ENCODE measurements at regions not wholly inside any gene's neighbourhood (a gene's known extent, or its start where the extent isn't known, plus 50 kb on each side); places are given as distances from the start of the nearest gene placed in this dataset.

DNA sequence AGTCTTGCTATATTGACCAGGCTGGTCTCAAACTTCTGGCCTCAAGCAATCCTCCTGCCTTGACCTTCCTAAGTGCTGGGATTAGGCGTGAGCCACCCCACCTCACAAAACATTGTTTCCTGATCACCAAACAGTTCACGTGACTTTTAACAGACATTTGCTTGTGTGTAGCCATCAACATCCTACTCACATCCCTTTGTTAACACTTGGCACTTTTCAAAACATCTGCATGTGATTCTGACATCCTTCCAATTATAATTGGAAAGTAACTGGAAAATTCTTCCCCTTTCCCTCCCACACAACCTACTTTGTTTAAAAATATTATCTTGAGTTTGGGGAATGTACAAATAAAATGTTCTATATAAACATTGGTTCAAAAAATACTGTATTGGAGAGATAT lies 317.9 kb downstream of the PCNX1 start:
- TF ChIP-seq, protein P1, sequence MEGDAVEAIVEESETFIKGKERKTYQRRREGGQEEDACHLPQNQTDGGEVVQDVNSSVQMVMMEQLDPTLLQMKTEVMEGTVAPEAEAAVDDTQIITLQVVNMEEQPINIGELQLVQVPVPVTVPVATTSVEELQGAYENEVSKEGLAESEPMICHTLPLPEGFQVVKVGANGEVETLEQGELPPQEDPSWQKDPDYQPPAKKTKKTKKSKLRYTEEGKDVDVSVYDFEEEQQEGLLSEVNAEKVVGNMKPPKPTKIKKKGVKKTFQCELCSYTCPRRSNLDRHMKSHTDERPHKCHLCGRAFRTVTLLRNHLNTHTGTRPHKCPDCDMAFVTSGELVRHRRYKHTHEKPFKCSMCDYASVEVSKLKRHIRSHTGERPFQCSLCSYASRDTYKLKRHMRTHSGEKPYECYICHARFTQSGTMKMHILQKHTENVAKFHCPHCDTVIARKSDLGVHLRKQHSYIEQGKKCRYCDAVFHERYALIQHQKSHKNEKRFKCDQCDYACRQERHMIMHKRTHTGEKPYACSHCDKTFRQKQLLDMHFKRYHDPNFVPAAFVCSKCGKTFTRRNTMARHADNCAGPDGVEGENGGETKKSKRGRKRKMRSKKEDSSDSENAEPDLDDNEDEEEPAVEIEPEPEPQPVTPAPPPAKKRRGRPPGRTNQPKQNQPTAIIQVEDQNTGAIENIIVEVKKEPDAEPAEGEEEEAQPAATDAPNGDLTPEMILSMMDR (IDR thresholded peaks at IDR 0.05; ENCODE audit: extremely low read depth in 1 of 2, insufficient read depth in 1 of 2, low read depth in 1 of 2, low read length in 2 of 2): no peak
- TF ChIP-seq FOS (IDR thresholded peaks at IDR 0.05; ENCODE audit: borderline replicate concordance, insufficient read depth, low read length) (no peak), POLR2A (IDR thresholded peaks at IDR 0.05; ENCODE audit: low read depth, low read length) (no peak), MYC (IDR thresholded peaks at IDR 0.05; ENCODE audit: low read depth, low read length) (no peak)
- TF ChIP-seq, protein P2, sequence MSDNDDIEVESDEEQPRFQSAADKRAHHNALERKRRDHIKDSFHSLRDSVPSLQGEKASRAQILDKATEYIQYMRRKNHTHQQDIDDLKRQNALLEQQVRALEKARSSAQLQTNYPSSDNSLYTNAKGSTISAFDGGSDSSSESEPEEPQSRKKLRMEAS (IDR thresholded peaks at IDR 0.05; ENCODE audit: insufficient read depth, insufficient read length): no peak
